ENCODE measurements at regions not wholly inside any gene's neighbourhood (a gene's known extent, or its start where the extent isn't known, plus 50 kb on each side); places are given as distances from the start of the nearest gene placed in this dataset.

DNA sequence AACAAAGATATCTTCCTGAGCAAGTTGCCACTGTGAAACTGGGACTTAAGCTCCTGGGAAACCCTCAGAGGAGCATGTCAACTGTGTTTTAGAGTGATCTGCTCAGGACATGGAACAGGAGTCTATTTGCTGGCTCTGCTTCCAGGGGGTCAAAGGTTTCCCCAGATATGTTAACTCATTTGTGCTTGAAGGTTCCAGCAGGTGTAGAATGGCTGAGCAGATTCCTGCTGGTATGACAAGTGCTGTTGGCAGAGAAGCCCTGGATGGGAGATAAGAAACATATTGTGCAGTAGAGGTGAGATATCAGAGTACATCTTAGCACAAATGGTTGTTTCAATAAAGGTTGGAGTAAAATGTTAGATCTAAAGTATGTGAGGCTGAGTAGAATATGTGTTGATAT lies 282.7 kb upstream of the DACH1 start:
- no peak for DNase-seq (ENCODE audit: extremely low spot score)
- POLR2A ChIA-PET, result no interaction called here
- CTCF ChIA-PET, result no interaction called here
- TF ChIP-seq HDGF (IDR thresholded peaks at IDR 0.05; ENCODE audit: borderline replicate concordance) (no peak), BHLHE40 (IDR thresholded peaks at IDR 0.05; ENCODE audit: borderline replicate concordance) (no peak), FOXM1 (IDR thresholded peaks at IDR 0.05; ENCODE audit: borderline replicate concordance) (no peak), SUZ12 (IDR thresholded peaks at IDR 0.05) (no peak), ARNT (IDR thresholded peaks at IDR 0.05) (no peak), CTBP1 (IDR thresholded peaks at IDR 0.05; ENCODE audit: borderline replicate concordance) (no peak), TARDBP (IDR thresholded peaks at IDR 0.05) (no peak), FOXA1 (IDR thresholded peaks at IDR 0.05) (no peak), FOXK2 (IDR thresholded peaks at IDR 0.05) (no peak), L3MBTL2 (conservative IDR thresholded peaks at IDR 0.05) (no peak), NFRKB (IDR thresholded peaks at IDR 0.05) (no peak), SP1 (IDR thresholded peaks at IDR 0.05) (no peak), ZNF384 (IDR thresholded peaks at IDR 0.05) (no peak), LEF1 (IDR thresholded peaks at IDR 0.05; ENCODE audit: borderline replicate concordance) (no peak), ELF4 (IDR thresholded peaks at IDR 0.05) (no peak)
- TF ChIP-seq, protein P1, sequence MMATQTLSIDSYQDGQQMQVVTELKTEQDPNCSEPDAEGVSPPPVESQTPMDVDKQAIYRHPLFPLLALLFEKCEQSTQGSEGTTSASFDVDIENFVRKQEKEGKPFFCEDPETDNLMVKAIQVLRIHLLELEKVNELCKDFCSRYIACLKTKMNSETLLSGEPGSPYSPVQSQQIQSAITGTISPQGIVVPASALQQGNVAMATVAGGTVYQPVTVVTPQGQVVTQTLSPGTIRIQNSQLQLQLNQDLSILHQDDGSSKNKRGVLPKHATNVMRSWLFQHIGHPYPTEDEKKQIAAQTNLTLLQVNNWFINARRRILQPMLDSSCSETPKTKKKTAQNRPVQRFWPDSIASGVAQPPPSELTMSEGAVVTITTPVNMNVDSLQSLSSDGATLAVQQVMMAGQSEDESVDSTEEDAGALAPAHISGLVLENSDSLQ (IDR thresholded peaks at IDR 0.05), result no peak

DNA sequence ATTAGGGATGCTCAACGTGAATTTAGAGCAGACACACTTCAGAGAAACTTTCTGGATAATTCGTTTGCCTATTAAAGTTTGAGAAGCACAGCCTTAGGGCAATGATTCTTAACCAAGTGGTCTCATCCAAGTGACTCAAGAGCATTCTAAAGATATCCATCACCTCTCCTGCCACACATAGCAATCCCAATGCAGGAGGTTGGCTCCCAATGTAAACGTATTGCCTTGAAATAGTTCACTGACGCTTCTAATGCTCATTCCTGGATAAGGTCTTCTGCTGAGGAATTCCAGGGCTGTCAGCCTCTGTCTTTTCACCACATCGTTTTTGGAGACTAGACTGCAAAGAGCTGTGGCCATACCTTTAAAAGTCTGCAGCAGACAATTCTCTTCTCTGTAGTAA lies 279.8 kb upstream of the DACH1 start:
- POLR2A ChIA-PET, result no interaction called here
- CTCF ChIA-PET, result no interaction called here
- no peak for TF ChIP-seq LEF1 (IDR thresholded peaks at IDR 0.05; ENCODE audit: borderline replicate concordance)
- no peak for DNase-seq (ENCODE audit: extremely low spot score)

DNA sequence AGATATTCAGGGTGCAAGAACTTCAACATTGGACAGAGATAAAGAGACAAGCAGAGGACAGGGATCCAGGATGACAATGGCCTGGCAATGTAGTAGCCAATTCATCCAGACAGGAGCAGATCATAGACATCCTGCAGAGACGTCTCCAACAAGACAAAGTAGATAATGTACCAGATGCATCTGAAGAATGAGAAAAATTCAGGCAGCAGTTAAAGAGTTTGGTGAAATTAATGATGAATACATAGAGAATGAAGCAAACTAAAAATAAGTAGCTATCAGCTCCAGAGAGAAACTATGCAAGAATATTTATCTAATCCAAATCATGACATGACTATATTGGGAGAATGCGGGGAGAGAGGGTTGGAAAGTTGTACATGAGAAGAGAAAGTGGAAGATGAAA lies 278.4 kb upstream of the DACH1 start:
- DNase-seq (ENCODE audit: extremely low spot score), result no peak
- ChIA-PET POLR2A (no interaction called here), CTCF (interaction anchor here (0.7 kb wide), 1 partner anchor 156 kb away, joined by 3 read pairs; no protein-coding TSS in a partner anchor)
- TF ChIP-seq FOXM1 (IDR thresholded peaks at IDR 0.05; ENCODE audit: borderline replicate concordance) (no peak), TARDBP (IDR thresholded peaks at IDR 0.05) (no peak), CTBP1 (IDR thresholded peaks at IDR 0.05; ENCODE audit: borderline replicate concordance) (no peak), HDGF (IDR thresholded peaks at IDR 0.05; ENCODE audit: borderline replicate concordance) (no peak), FOXA1 (IDR thresholded peaks at IDR 0.05) (no peak), ELF4 (IDR thresholded peaks at IDR 0.05) (no peak), ARNT (IDR thresholded peaks at IDR 0.05) (no peak)

DNA sequence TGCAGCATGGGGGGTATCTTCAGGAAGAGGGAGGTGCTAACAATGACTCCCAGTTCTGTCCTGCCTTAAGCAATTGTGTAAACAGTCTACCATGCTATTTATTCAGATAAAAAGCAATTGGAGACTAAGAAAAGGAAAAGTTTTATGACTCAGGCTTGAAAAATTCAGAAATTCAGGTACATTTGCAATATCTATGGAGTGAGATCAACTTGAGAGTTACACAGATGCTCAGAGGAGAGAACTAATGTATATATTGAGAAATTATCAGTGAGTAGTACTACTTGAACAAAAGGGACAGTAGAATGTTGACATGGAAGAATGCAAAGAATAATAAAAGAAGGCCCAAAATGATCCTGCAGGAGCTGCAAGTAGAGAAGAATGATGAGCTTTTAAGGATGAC lies 277.6 kb upstream of the DACH1 start:
- DNase-seq (ENCODE audit: extremely low spot score), result no peak

DNA sequence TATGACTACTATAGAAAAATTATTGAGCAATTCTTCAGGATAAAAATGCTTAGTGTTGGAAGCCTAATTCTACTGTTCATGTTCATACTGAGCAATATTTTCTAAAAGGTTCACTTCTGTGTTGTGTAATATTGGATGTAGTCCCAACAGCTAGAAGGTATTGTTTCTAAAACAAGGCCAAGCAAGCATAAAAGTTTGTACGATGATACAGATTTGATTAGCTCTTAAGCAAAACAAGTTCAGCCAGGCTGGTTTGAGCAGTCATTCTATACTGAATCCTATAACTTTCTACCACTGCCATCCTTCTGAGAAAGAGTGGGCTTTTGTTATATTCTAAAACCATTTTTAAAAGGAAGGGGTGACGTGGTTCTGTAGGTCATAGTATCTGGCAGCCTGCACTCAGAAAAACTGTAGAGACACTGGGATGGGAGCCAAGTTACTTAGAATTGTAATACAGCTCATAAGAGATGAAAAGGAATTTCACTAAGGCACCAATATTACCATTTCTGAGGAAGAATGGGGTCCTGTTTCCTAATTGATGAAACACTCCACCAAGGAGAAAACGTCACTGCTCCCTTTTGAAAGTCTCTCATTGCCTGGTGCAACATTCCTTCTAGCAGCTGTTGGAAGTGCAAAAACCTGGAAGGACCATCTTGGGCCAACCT lies 275.0 kb upstream of the DACH1 start:
- POLR2A ChIA-PET, result no interaction called here
- no peak for DNase-seq (ENCODE audit: extremely low spot score)
- CTCF ChIA-PET, result no interaction called here
- TF ChIP-seq ARNT (IDR thresholded peaks at IDR 0.05) (no peak), L3MBTL2 (conservative IDR thresholded peaks at IDR 0.05) (no peak), ELF4 (IDR thresholded peaks at IDR 0.05) (no peak), FOXA1 (IDR thresholded peaks at IDR 0.05) (no peak), SUZ12 (IDR thresholded peaks at IDR 0.05) (no peak), NFRKB (IDR thresholded peaks at IDR 0.05) (no peak), CTBP1 (IDR thresholded peaks at IDR 0.05; ENCODE audit: borderline replicate concordance) (no peak), FOXK2 (IDR thresholded peaks at IDR 0.05) (no peak), ZNF384 (IDR thresholded peaks at IDR 0.05) (no peak), FOXM1 (IDR thresholded peaks at IDR 0.05; ENCODE audit: borderline replicate concordance) (no peak), SP1 (IDR thresholded peaks at IDR 0.05) (no peak), HDGF (IDR thresholded peaks at IDR 0.05; ENCODE audit: borderline replicate concordance) (no peak), LEF1 (IDR thresholded peaks at IDR 0.05; ENCODE audit: borderline replicate concordance) (no peak), BHLHE40 (IDR thresholded peaks at IDR 0.05; ENCODE audit: borderline replicate concordance) (no peak), TARDBP (IDR thresholded peaks at IDR 0.05) (no peak)
- TF ChIP-seq, protein P1 (IDR thresholded peaks at IDR 0.05), result no peak

More for the DNA sequence above, 277.6 kb upstream of the DACH1 start:
- TF ChIP-seq TARDBP (IDR thresholded peaks at IDR 0.05) (no peak), FOXM1 (IDR thresholded peaks at IDR 0.05; ENCODE audit: borderline replicate concordance) (no peak), ARNT (IDR thresholded peaks at IDR 0.05) (no peak), NFRKB (IDR thresholded peaks at IDR 0.05) (no peak), FOXA1 (IDR thresholded peaks at IDR 0.05) (no peak), HDGF (IDR thresholded peaks at IDR 0.05; ENCODE audit: borderline replicate concordance) (no peak), SP1 (IDR thresholded peaks at IDR 0.05) (no peak), BHLHE40 (IDR thresholded peaks at IDR 0.05; ENCODE audit: borderline replicate concordance) (no peak), LEF1 (IDR thresholded peaks at IDR 0.05; ENCODE audit: borderline replicate concordance) (no peak), L3MBTL2 (conservative IDR thresholded peaks at IDR 0.05) (no peak), SUZ12 (IDR thresholded peaks at IDR 0.05) (no peak), ZNF384 (IDR thresholded peaks at IDR 0.05) (no peak), ELF4 (IDR thresholded peaks at IDR 0.05) (no peak), CTBP1 (IDR thresholded peaks at IDR 0.05; ENCODE audit: borderline replicate concordance) (no peak), FOXK2 (IDR thresholded peaks at IDR 0.05) (no peak)
- TF ChIP-seq, protein P1 (IDR thresholded peaks at IDR 0.05), result no peak
- ChIA-PET POLR2A (no interaction called here), CTCF (interaction anchor here (0.7 kb wide), 1 partner anchor 155 kb away, joined by 3 read pairs; no protein-coding TSS in a partner anchor)

DNA sequence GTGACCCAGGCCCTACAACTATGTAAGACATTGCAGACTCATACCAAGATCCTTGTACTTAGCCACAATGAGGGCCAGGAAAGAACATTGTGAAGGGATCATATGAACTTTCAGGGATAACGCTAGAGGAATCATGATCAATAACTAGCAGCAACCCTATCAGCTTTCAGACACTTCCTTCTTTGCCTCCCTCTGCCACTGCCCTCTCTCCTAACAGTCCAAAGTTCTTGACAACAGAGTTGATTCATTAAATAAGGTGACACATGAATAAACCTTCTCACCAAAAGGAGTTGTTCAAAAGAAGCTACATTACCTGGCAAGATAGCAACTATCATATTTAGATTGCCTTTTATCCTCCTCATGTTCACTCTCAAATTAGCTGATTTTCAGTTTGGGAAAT lies 272.2 kb upstream of the DACH1 start:
- CTCF ChIA-PET, result no interaction called here
- DNase-seq (ENCODE audit: extremely low spot score), result no peak
- TF ChIP-seq SP1 (IDR thresholded peaks at IDR 0.05), result no peak
- no peak for TF ChIP-seq LEF1 (IDR thresholded peaks at IDR 0.05; ENCODE audit: borderline replicate concordance)
- no peak for TF ChIP-seq SUZ12 (IDR thresholded peaks at IDR 0.05)
- TF ChIP-seq NFRKB (IDR thresholded peaks at IDR 0.05), result no peak
- no peak for TF ChIP-seq FOXK2 (IDR thresholded peaks at IDR 0.05)
- TF ChIP-seq L3MBTL2 (conservative IDR thresholded peaks at IDR 0.05), result no peak
- TF ChIP-seq FOXM1 (IDR thresholded peaks at IDR 0.05; ENCODE audit: borderline replicate concordance), result no peak
- no peak for TF ChIP-seq FOXA1 (IDR thresholded peaks at IDR 0.05)
- no peak for TF ChIP-seq ZNF384 (IDR thresholded peaks at IDR 0.05)
- TF ChIP-seq ELF4 (IDR thresholded peaks at IDR 0.05), result no peak
- POLR2A ChIA-PET, result no interaction called here
